GM23338 (cell line): ENCODE measurements at regions not wholly inside any gene's neighbourhood (a gene's known extent, or its start where the extent isn't known, plus 50 kb on each side); places are given as distances from the start of the nearest gene placed in this dataset.

Experiments
- ATAC-seq: fragments of 200-7000 bp; cut with Tn5 transposase; 3 replicates; pipeline ENCODE4 v1.9.1; 2020
- DNase-seq: peaks from one replicate; pipeline ENCODE4 v3.0.0-alpha.2; 2015; ENCODE audit warnings: low spot score
- H2AFZ ChIP-seq: fragments of 200-600 bp; sonication (generic); 2 replicates; pipeline ENCODE4 v1.8.0; 2016; ENCODE audit warnings: antibody characterized with exemption, mild to moderate bottlenecking, moderate library complexity
- H3F3A ChIP-seq: fragments of 200-600 bp; sonication (generic); replicated peaks from 2 replicates; pipeline ENCODE4 v1.8.0; 2017; ENCODE audit warnings: antibody characterized with exemption, mixed run types, low read depth
- H3K27ac ChIP-seq: fragments of 200-600 bp; sonication (generic); 2 replicates; pipeline ENCODE4 v1.6.1; 2016; ENCODE audit warnings: low read depth
- H3K27me3 ChIP-seq: fragments of 200-600 bp; sonication (generic); 2 replicates; pipeline ENCODE4 v1.8.0; 2016; ENCODE audit warnings: mild to moderate bottlenecking, mixed run types, moderate library complexity; ENCODE audit not compliant: insufficient read depth
- H3K36me3 ChIP-seq: fragments of 200-600 bp; sonication (generic); 2 replicates; pipeline ENCODE4 v1.8.0; 2016; ENCODE audit warnings: mild to moderate bottlenecking; ENCODE audit not compliant: insufficient read depth
- H3K4me1 ChIP-seq: fragments of 200-600 bp; sonication (generic); 2 replicates; pipeline ENCODE4 v1.8.0; 2016; ENCODE audit warnings: mild to moderate bottlenecking, moderate library complexity; ENCODE audit not compliant: insufficient read depth
- H3K4me2 ChIP-seq: fragments of 200-600 bp; sonication (generic); 2 replicates; pipeline ENCODE4 v1.7.1; 2017; ENCODE audit warnings: mixed run types
- H3K4me3 ChIP-seq: fragments of 200-600 bp; sonication (generic); 2 replicates; pipeline ENCODE4 v1.6.1; 2016; ENCODE audit warnings: mixed run types
- H3K79me2 ChIP-seq: fragments of 200-600 bp; sonication (generic); replicated peaks from 2 replicates; pipeline ENCODE4 v1.8.0; 2017; ENCODE audit warnings: mild to moderate bottlenecking; ENCODE audit not compliant: insufficient read depth
- H3K9me2 ChIP-seq: fragments of 200-600 bp; sonication (generic); 2 replicates; pipeline ENCODE4 v1.8.0; 2017; ENCODE audit not compliant: insufficient read depth
- H4K20me1 ChIP-seq: fragments of 200-600 bp; sonication (generic); replicated peaks from 2 replicates; pipeline ENCODE4 v1.8.0; 2017; ENCODE audit warnings: mild to moderate bottlenecking; ENCODE audit not compliant: insufficient read depth
- H3K27ac Mint-ChIP-seq: 2 replicates; pipeline ENCODE4 v1.8.0; 2020; ENCODE audit warnings: inconsistent platforms, mild to moderate bottlenecking, moderate library complexity, mixed read lengths
- H3K27me3 Mint-ChIP-seq: 3 replicates; pipeline ENCODE4 v1.8.0; 2022; ENCODE audit warnings: low read depth, mild to moderate bottlenecking, moderate library complexity, mixed read lengths, inconsistent platforms; ENCODE audit not compliant: insufficient read depth, poor library complexity
- H3K36me3 Mint-ChIP-seq: 3 replicates; pipeline ENCODE4 v1.8.0; 2021; ENCODE audit warnings: low read depth, mild to moderate bottlenecking, inconsistent platforms, moderate library complexity, mixed read lengths
- H3K4me1 Mint-ChIP-seq: 3 replicates; pipeline ENCODE4 v1.8.0; 2020; ENCODE audit warnings: mild to moderate bottlenecking, inconsistent platforms, mixed read lengths
- H3K4me3 Mint-ChIP-seq: 3 replicates; pipeline ENCODE4 v1.8.0; 2021; ENCODE audit warnings: moderate library complexity, mild to moderate bottlenecking, inconsistent platforms, mixed read lengths
- H3K9me3 Mint-ChIP-seq: 3 replicates; pipeline ENCODE4 v1.8.0; 2020; ENCODE audit warnings: moderate library complexity, mild to moderate bottlenecking, inconsistent platforms, mixed read lengths
- CTCF ChIP-seq, 2 experiments: fragments of 200-600 bp in 1 of 2; sonication (generic) in 1 of 2; conservative IDR thresholded peaks; 2 replicates each; pipeline versions ENCODE4 v1.5.1 to v1.6.1; 2016 to 2017; ENCODE audit warnings: antibody characterized with exemption in 2 of 2, low read depth in 2 of 2, mild to moderate bottlenecking in 2 of 2, moderate library complexity in 1 of 2
- EZH2 ChIP-seq: fragments of 200-600 bp; sonication (generic); IDR thresholded peaks from one replicate; pipeline ENCODE4 v1.8.0; 2017; ENCODE audit warnings: antibody characterized with exemption, mild to moderate bottlenecking, low read depth; ENCODE audit not compliant: unreplicated experiment
- EZH2phosphoT487 ChIP-seq: fragments of 200-600 bp; sonication (generic); IDR thresholded peaks from one replicate; pipeline ENCODE4 v1.8.1; 2018; ENCODE audit warnings: antibody characterized with exemption; ENCODE audit not compliant: unreplicated experiment
- JUNB ChIP-seq: IDR thresholded peaks from one replicate; pipeline ENCODE4 v1.6.1; 2016; ENCODE audit warnings: antibody characterized with exemption; ENCODE audit not compliant: unreplicated experiment
- NANOG ChIP-seq: IDR thresholded peaks from 2 replicates; pipeline ENCODE4 v1.6.1; 2016; ENCODE audit warnings: antibody characterized with exemption, borderline replicate concordance
- POLR2AphosphoS5 ChIP-seq: IDR thresholded peaks from 2 replicates; pipeline ENCODE4 v1.6.1; 2016; ENCODE audit warnings: antibody characterized with exemption, low read depth
- REST ChIP-seq: IDR thresholded peaks from one replicate; pipeline ENCODE4 v1.6.1; 2018; ENCODE audit warnings: antibody characterized with exemption; ENCODE audit not compliant: unreplicated experiment
- STAT1 ChIP-seq: IDR thresholded peaks from one replicate; pipeline ENCODE4 v1.6.1; 2016; ENCODE audit warnings: antibody characterized with exemption; ENCODE audit not compliant: unreplicated experiment
- ZNF462 ChIP-seq: fragments of 250-450 bp; sonication (Bioruptor Pico); IDR thresholded peaks from 2 replicates; pipeline ENCODE4 v1.5.0; 2020; ENCODE audit warnings: mild to moderate bottlenecking, moderate library complexity

GRCh38 chr2:238995634-238996033, 147.7 kb downstream of the TWIST2 start:
- Histone ChIP-seq H2AFZ (no peak overlapping the region), H3K27me3 (no peaks in the 10 kb centered on the region), H3K4me1 (no peaks in the 10 kb centered on the region), H4K20me1 (no peaks in the 10 kb centered on the region), H3K4me3 (no peak overlapping the region), H3K27ac (no peak overlapping the region), H3K4me2 (no peak overlapping the region), H3F3A (no peaks in the 10 kb centered on the region), H3K36me3 (no peaks in the 10 kb centered on the region), H3K9me2 (no peaks in the 10 kb centered on the region), H3K79me2 (no peaks in the 10 kb centered on the region)
- DNase-seq, result no peak
- Mint-ChIP-seq H3K27me3 (peaks cover 4% of the 10 kb centered on the region), H3K9me3 (peaks cover 30% of the 10 kb centered on the region), H3K4me1 (peaks cover 5% of the 10 kb centered on the region; the same call in 2 of the 3 replicates), H3K4me3 (no peak overlapping the region), H3K27ac (no peak overlapping the region), H3K36me3 (peaks cover 7% of the 10 kb centered on the region; the same call in 2 of the 3 replicates)
- ATAC-seq, result no peak
- TF ChIP-seq EZH2phosphoT487 (no peak), CTCF (conservative IDR thresholded peaks at IDR 0.05; ENCODE audit: low read depth in 2 of 2) (no peak), ZNF462 (CRISPR knock-in tag) (no peak), JUNB (no peak), STAT1 (no peak), NANOG (no peak), POLR2AphosphoS5 (no peak), REST (no peak), EZH2 (no peak)
